Liver (tissue), 8 donors: ENCODE measurements at regions not wholly inside any gene's neighbourhood (a gene's known extent, or its start where the extent isn't known, plus 50 kb on each side); places are given as distances from the start of the nearest gene placed in this dataset.

Experiments used
- DNase-seq: peaks from one replicate; pipeline ENCODE4 v3.0.0-alpha.2; 2017; ENCODE audit warnings: low spot score
- H3K27ac ChIP-seq, 2 donors: one replicate each; pipeline ENCODE4 v1.7.0; 2013; ENCODE audit warnings: inconsistent platforms in 2 of 2, low read length in 2 of 2, control low read depth in 1 of 2, low read depth in 1 of 2, mild to moderate bottlenecking in 1 of 2
- H3K27me3 ChIP-seq, 4 donors: one replicate each; pipeline versions ENCODE4 v1.6.1 to v1.7.0; 2013; ENCODE audit warnings: low read length in 3 of 4, inconsistent platforms in 1 of 4, mild to moderate bottlenecking in 1 of 4, moderate library complexity in 1 of 4; ENCODE audit not compliant: control insufficient read depth in 4 of 4, insufficient read depth in 4 of 4
- H3K36me3 ChIP-seq, 4 donors: one replicate each; pipeline versions ENCODE4 v1.6.1 to v1.7.0; 2013; ENCODE audit warnings: low read length in 3 of 4, mild to moderate bottlenecking in 3 of 4, low read depth in 1 of 4, moderate library complexity in 1 of 4; ENCODE audit not compliant: control insufficient read depth in 4 of 4, insufficient read depth in 3 of 4
- H3K4me1 ChIP-seq, 4 donors: one replicate each; pipeline versions ENCODE4 v1.6.1 to v1.7.0; 2013; ENCODE audit warnings: low read length in 3 of 4, mild to moderate bottlenecking in 3 of 4, moderate library complexity in 1 of 4; ENCODE audit not compliant: control insufficient read depth in 4 of 4, insufficient read depth in 4 of 4
- H3K4me3 ChIP-seq, 3 donors: one replicate each; pipeline versions ENCODE4 v1.6.1 to v1.7.0; 2013; ENCODE audit warnings: low read length in 3 of 3, control low read depth in 1 of 3, low read depth in 1 of 3, mild to moderate bottlenecking in 1 of 3
- H3K9ac ChIP-seq, 2 donors: one replicate each; pipeline ENCODE4 v1.7.0; 2013; ENCODE audit warnings: low read length in 2 of 2, mild to moderate bottlenecking in 2 of 2, moderate library complexity in 2 of 2, control low read depth in 1 of 2, low read depth in 1 of 2
- H3K9me3 ChIP-seq, 4 donors: one replicate each; pipeline versions ENCODE4 v1.6.1 to v1.7.0; 2013; ENCODE audit warnings: low read length in 3 of 4; ENCODE audit not compliant: control insufficient read depth in 4 of 4
- ATF3 ChIP-seq: IDR thresholded peaks from 2 replicates; pipeline ENCODE4 v1.6.1; 2016; ENCODE audit warnings: antibody characterized with exemption
- CTCF ChIP-seq: fragments of 150-350 bp; IDR thresholded peaks from 2 replicates; pipeline ENCODE4 v1.5.1; 2017; ENCODE audit warnings: improper control_type of control experiment, low read depth, low read length; ENCODE audit not compliant: missing input control
- EGR1 ChIP-seq, 2 donors: IDR thresholded peaks; 2 replicates each; pipeline ENCODE4 v1.6.1; 2016 to 2018; ENCODE audit warnings: antibody characterized with exemption in 2 of 2, low read depth in 2 of 2
- FOXA1 ChIP-seq: IDR thresholded peaks from 2 replicates; pipeline ENCODE4 v1.6.1; 2016; ENCODE audit warnings: antibody characterized with exemption
- FOXA2 ChIP-seq: IDR thresholded peaks from 2 replicates; pipeline ENCODE4 v1.6.1; 2016; ENCODE audit warnings: antibody characterized with exemption
- GABPA ChIP-seq, 2 donors: IDR thresholded peaks in 1 of 2; conservative IDR thresholded peaks in 1 of 2; 2 replicates each; pipeline ENCODE4 v1.6.1; 2016; ENCODE audit warnings: antibody characterized with exemption in 2 of 2, mild to moderate bottlenecking in 1 of 2, moderate library complexity in 1 of 2
- HNF4A ChIP-seq, 2 donors: conservative IDR thresholded peaks; 2 replicates each; pipeline ENCODE4 v1.6.1; 2016; ENCODE audit warnings: antibody characterized with exemption in 2 of 2, mild to moderate bottlenecking in 2 of 2
- HNF4G ChIP-seq: IDR thresholded peaks from 2 replicates; pipeline ENCODE4 v1.6.1; 2016; ENCODE audit warnings: antibody characterized with exemption
- JUND ChIP-seq, 2 donors: IDR thresholded peaks; 2 replicates each; pipeline ENCODE4 v1.6.1; 2016; ENCODE audit warnings: antibody characterized with exemption in 2 of 2
- MAX ChIP-seq: IDR thresholded peaks from 2 replicates; pipeline ENCODE4 v1.6.1; 2016; ENCODE audit warnings: antibody characterized with exemption
- NR2F2 ChIP-seq: IDR thresholded peaks from 2 replicates; pipeline ENCODE4 v1.6.1; 2016; ENCODE audit warnings: antibody characterized with exemption
- RAD21 ChIP-seq, 2 donors: IDR thresholded peaks; 2 replicates each; pipeline ENCODE4 v1.6.1; 2016; ENCODE audit warnings: antibody characterized with exemption in 2 of 2, mild to moderate bottlenecking in 2 of 2
- REST ChIP-seq: IDR thresholded peaks from 2 replicates; pipeline ENCODE4 v1.6.1; 2016; ENCODE audit warnings: antibody characterized with exemption, mild to moderate bottlenecking
- RXRA ChIP-seq, 2 donors: IDR thresholded peaks; 2 replicates each; pipeline ENCODE4 v1.6.1; 2017 to 2018; ENCODE audit warnings: antibody characterized with exemption in 2 of 2, mild to moderate bottlenecking in 1 of 2
- SP1 ChIP-seq: IDR thresholded peaks from 2 replicates; pipeline ENCODE4 v1.6.1; 2018; ENCODE audit warnings: antibody characterized with exemption, mild to moderate bottlenecking
- TAF1 ChIP-seq: conservative IDR thresholded peaks from 2 replicates; pipeline ENCODE4 v1.6.1; 2016; ENCODE audit warnings: antibody characterized with exemption, mild to moderate bottlenecking
- YY1 ChIP-seq: IDR thresholded peaks from 2 replicates; pipeline ENCODE4 v1.6.1; 2016; ENCODE audit warnings: antibody characterized with exemption, mild to moderate bottlenecking
- ZBTB33 ChIP-seq: IDR thresholded peaks from 2 replicates; pipeline ENCODE4 v1.6.1; 2016; ENCODE audit warnings: antibody characterized with exemption
- WGBS: extraction: QIAGEN DNeasy Blood & Tissue Kit; methylation state at CpG from one replicate; pipeline ENCODE4 v1.1.7; 2013; 5-methylcytosine and 5-hydroxymethylcytosine counted together
- donor health status: healthy.
- donor health status: healthy.
- donor health status: healthy.
- donor health status: healthy.
- donor health status: healthy.

- no peaks in the 10 kb centered on the region for H3K4me1 ChIP-seq
- no peak overlapping the region for H3K4me3 ChIP-seq
- H3K9me3 ChIP-seq: no peaks in the 10 kb centered on the region
- no peak overlapping the region for H3K27ac ChIP-seq
- no peak for DNase-seq
- H3K27me3 ChIP-seq: peaks cover 0 to 3% (median 3%) of the 10 kb centered on the region in 4 donors
- no peak overlapping the region for H3K9ac ChIP-seq
- no peaks in the 10 kb centered on the region for H3K36me3 ChIP-seq
- no peak for TF ChIP-seq ZBTB33
- 85% methylated on average over 21 of the region's 21 CpGs for WGBS
Measured at GRCh38 chr11:134725716-134726639, 313.9 kb upstream of the B3GAT1 start.

- H3K4me1 ChIP-seq: no peaks in the 10 kb centered on the region
- H3K9me3 ChIP-seq: no peaks in the 10 kb centered on the region
- H3K9ac ChIP-seq: no peak overlapping the region
- H3K27ac ChIP-seq: no peak overlapping the region
- TF ChIP-seq RXRA (IDR thresholded peaks at IDR 0.05) (no peak), ATF3 (no peak), SP1 (no peak), ZBTB33 (no peak), CTCF (no peak), FOXA2 (no peak), HNF4G (no peak), JUND (IDR thresholded peaks at IDR 0.05) (no peak), YY1 (no peak), GABPA (IDR thresholded peaks at IDR 0.05 in 1 of 2, conservative IDR thresholded peaks at IDR 0.05 in 1 of 2) (no peak), NR2F2 (no peak), REST (no peak), TAF1 (no peak), MAX (no peak), RAD21 (IDR thresholded peaks at IDR 0.05) (no peak), EGR1 (IDR thresholded peaks at IDR 0.05; ENCODE audit: low read depth in 2 of 2) (no peak), HNF4A (conservative IDR thresholded peaks at IDR 0.05) (no peak), FOXA1 (no peak)
- no peak overlapping the region for H3K4me3 ChIP-seq
- H3K27me3 ChIP-seq: peaks cover 0 to 3% (median 3%) of the 10 kb centered on the region in 4 donors
- no peak for DNase-seq
- H3K36me3 ChIP-seq: no peaks in the 10 kb centered on the region
- WGBS: 87% methylated on average over 12 of the region's 12 CpGs
Measured at GRCh38 chr11:134725211-134725610, 313.2 kb upstream of the B3GAT1 start.
